ENCODE measurements at regions not wholly inside any gene's neighbourhood (a gene's known extent, or its start where the extent isn't known, plus 50 kb on each side); places are given as distances from the start of the nearest gene placed in this dataset.
A peak's percentile ranks its signal among the peaks of the same experiment; 100 is the strongest.

DNA sequence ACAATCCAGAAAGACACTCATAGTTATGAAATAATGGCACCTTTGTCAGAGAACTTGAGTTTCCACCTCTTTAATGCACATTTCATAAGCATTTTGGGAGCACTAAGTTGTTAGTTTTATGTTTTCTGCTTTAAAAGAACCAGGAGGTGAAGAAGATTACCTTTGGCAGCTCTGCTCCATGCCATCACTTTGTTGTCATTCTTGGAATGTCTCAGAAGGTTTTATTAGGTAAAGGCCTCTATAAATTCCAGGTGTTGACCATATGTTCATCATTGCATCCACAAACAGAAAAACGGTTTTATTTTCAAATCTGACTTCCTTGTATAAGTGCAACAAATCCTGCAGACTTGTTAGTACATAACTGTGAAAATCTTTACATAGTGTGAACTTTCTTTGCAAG lies 424.8 kb downstream of the MDFIC start:
- TF ChIP-seq OSR1 (CRISPR knock-in tag; IDR thresholded peaks at IDR 0.05) (no peak), CSDC2 (CRISPR knock-in tag; IDR thresholded peaks at IDR 0.05) (no peak), ZFP3 (CRISPR knock-in tag; IDR thresholded peaks at IDR 0.05) (no peak), TOX (CRISPR knock-in tag; IDR thresholded peaks at IDR 0.05; ENCODE audit: borderline replicate concordance) (no peak), RARB (CRISPR knock-in tag; IDR thresholded peaks at IDR 0.05) (no peak), ZNF565 (CRISPR knock-in tag; conservative IDR thresholded peaks at IDR 0.05; ENCODE audit: low read depth) (no peak), ZFP30 (CRISPR knock-in tag; IDR thresholded peaks at IDR 0.05) (no peak), ZNF70 (CRISPR knock-in tag; IDR thresholded peaks at IDR 0.05) (no peak)
- TF ChIP-seq, protein P1, sequence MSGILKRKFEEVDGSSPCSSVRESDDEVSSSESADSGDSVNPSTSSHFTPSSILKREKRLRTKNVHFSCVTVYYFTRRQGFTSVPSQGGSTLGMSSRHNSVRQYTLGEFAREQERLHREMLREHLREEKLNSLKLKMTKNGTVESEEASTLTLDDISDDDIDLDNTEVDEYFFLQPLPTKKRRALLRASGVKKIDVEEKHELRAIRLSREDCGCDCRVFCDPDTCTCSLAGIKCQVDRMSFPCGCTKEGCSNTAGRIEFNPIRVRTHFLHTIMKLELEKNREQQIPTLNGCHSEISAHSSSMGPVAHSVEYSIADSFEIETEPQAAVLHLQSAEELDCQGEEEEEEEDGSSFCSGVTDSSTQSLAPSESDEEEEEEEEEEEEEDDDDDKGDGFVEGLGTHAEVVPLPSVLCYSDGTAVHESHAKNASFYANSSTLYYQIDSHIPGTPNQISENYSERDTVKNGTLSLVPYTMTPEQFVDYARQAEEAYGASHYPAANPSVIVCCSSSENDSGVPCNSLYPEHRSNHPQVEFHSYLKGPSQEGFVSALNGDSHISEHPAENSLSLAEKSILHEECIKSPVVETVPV (CRISPR knock-in tag; IDR thresholded peaks at IDR 0.05) = no peak
- TF ChIP-seq, protein P2, sequence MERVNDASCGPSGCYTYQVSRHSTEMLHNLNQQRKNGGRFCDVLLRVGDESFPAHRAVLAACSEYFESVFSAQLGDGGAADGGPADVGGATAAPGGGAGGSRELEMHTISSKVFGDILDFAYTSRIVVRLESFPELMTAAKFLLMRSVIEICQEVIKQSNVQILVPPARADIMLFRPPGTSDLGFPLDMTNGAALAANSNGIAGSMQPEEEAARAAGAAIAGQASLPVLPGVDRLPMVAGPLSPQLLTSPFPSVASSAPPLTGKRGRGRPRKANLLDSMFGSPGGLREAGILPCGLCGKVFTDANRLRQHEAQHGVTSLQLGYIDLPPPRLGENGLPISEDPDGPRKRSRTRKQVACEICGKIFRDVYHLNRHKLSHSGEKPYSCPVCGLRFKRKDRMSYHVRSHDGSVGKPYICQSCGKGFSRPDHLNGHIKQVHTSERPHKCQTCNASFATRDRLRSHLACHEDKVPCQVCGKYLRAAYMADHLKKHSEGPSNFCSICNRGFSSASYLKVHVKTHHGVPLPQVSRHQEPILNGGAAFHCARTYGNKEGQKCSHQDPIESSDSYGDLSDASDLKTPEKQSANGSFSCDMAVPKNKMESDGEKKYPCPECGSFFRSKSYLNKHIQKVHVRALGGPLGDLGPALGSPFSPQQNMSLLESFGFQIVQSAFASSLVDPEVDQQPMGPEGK (CRISPR knock-in tag; IDR thresholded peaks at IDR 0.05; ENCODE audit: borderline replicate concordance) = no peak
- TF ChIP-seq, protein P3, sequence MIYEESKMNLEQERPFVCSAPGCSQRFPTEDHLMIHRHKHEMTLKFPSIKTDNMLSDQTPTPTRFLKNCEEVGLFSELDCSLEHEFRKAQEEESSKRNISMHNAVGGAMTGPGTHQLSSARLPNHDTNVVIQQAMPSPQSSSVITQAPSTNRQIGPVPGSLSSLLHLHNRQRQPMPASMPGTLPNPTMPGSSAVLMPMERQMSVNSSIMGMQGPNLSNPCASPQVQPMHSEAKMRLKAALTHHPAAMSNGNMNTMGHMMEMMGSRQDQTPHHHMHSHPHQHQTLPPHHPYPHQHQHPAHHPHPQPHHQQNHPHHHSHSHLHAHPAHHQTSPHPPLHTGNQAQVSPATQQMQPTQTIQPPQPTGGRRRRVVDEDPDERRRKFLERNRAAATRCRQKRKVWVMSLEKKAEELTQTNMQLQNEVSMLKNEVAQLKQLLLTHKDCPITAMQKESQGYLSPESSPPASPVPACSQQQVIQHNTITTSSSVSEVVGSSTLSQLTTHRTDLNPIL (CRISPR knock-in tag; IDR thresholded peaks at IDR 0.05; ENCODE audit: low read depth) = no peak
- ATAC-seq = peak; percentile 56; the same call in 2 of the 3 replicates

DNA sequence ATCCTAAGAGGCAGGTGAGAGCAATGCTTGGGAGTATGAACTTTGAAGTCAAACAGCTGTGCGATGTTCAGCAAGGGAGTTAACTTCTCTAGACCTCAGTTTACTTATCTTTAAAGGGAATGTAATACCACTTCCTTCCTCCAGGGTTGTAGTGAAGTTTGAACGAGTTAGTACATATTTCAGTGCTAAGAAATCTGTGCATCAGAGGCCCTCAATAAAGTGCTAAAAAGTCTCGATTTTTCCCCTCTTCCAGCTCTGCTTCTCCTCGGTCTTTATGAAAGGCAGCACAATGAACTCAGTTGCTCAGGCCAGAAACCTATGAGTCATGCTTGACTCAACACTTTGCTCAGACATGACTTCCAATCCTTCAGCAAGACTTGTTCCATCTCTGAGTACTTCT lies 418.9 kb downstream of the MDFIC start:
- peak; percentile 94 for ATAC-seq
- TF ChIP-seq, protein P4, sequence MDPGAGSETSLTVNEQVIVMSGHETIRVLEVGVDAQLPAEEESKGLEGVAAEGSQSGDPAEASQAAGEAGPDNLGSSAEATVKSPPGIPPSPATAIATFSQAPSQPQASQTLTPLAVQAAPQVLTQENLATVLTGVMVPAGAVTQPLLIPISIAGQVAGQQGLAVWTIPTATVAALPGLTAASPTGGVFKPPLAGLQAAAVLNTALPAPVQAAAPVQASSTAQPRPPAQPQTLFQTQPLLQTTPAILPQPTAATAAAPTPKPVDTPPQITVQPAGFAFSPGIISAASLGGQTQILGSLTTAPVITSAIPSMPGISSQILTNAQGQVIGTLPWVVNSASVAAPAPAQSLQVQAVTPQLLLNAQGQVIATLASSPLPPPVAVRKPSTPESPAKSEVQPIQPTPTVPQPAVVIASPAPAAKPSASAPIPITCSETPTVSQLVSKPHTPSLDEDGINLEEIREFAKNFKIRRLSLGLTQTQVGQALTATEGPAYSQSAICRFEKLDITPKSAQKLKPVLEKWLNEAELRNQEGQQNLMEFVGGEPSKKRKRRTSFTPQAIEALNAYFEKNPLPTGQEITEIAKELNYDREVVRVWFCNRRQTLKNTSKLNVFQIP (CRISPR knock-in tag; IDR thresholded peaks at IDR 0.05; ENCODE audit: borderline replicate concordance, low read depth) = no peak
- TF ChIP-seq TCF4 (CRISPR knock-in tag; IDR thresholded peaks at IDR 0.05; ENCODE audit: borderline replicate concordance) (no peak), TOX (CRISPR knock-in tag; IDR thresholded peaks at IDR 0.05; ENCODE audit: borderline replicate concordance) (0 out of 2 replicates have a peak, but pooled peaks have one; percentile 5)

DNA sequence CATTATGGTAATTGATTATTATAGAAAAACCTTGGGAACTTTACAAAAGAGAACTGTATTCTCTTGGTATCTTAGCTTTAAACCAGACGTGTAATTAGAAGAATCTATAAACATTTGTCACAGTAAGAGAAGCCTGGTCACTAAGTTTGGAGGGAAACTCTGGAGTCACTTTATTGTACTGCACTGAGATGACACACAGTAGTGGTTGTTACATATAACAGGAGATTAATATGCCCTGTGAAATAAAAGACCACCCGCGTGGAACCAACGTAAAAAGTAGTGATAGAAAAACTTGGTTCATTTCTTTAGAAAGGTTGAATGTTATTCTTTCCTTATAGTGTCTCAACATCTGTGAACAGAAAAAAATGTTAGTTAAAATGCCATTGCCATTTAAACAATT lies 416.1 kb downstream of the MDFIC start:
- ATAC-seq = no peak
- no peak for TF ChIP-seq ZFP3 (CRISPR knock-in tag; IDR thresholded peaks at IDR 0.05)
- no peak for TF ChIP-seq SNAI2 (CRISPR knock-in tag; IDR thresholded peaks at IDR 0.05)
- no peak for TF ChIP-seq BACH2 (CRISPR knock-in tag; IDR thresholded peaks at IDR 0.05; ENCODE audit: borderline replicate concordance)
- no peak for TF ChIP-seq OSR1 (CRISPR knock-in tag; IDR thresholded peaks at IDR 0.05)
- TF ChIP-seq CSDC2 (CRISPR knock-in tag; IDR thresholded peaks at IDR 0.05) = no peak
- TF ChIP-seq ESRRG (CRISPR knock-in tag; IDR thresholded peaks at IDR 0.05) = no peak
- no peak for TF ChIP-seq ZC3H10 (CRISPR knock-in tag; IDR thresholded peaks at IDR 0.05)
- no peak for TF ChIP-seq ZNF8 (CRISPR knock-in tag; IDR thresholded peaks at IDR 0.05)
- TF ChIP-seq, protein P4 (CRISPR knock-in tag; IDR thresholded peaks at IDR 0.05; ENCODE audit: borderline replicate concordance, low read depth) = no peak
- TF ChIP-seq ZFP30 (CRISPR knock-in tag; IDR thresholded peaks at IDR 0.05) = no peak
- no peak for TF ChIP-seq RARB (CRISPR knock-in tag; IDR thresholded peaks at IDR 0.05)
- no peak for TF ChIP-seq ZNF565 (CRISPR knock-in tag; conservative IDR thresholded peaks at IDR 0.05; ENCODE audit: low read depth)
- no peak for TF ChIP-seq ISL1 (CRISPR knock-in tag; IDR thresholded peaks at IDR 0.05)

DNA sequence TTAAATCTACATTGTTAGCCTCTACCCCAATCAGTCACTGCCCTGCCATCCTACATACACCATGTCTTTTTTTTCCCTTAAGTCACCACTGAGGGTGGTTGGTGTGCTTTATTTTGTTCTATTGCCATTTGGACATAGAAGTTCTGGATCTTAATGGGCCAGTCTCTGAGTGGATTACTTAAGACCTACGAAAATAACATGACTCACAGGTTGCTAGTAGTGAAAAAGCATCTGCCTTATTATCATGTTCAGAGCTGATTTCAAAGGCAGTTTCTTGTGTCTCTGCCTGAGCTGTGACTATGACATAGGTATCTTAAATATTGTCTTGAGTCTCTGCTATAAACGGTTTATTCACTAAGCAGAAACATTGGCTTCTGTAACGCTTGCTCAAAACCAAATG lies 410.8 kb downstream of the MDFIC start:
- ATAC-seq = no peak
- TF ChIP-seq TCF4 (CRISPR knock-in tag; IDR thresholded peaks at IDR 0.05; ENCODE audit: borderline replicate concordance) = no peak
- TF ChIP-seq, protein P4 (CRISPR knock-in tag; IDR thresholded peaks at IDR 0.05; ENCODE audit: borderline replicate concordance, low read depth) = no peak
- TF ChIP-seq SNAI2 (CRISPR knock-in tag; IDR thresholded peaks at IDR 0.05) = no peak
- no peak for TF ChIP-seq ZNF8 (CRISPR knock-in tag; IDR thresholded peaks at IDR 0.05)
- no peak for TF ChIP-seq ISL1 (CRISPR knock-in tag; IDR thresholded peaks at IDR 0.05)
- TF ChIP-seq ZC3H10 (CRISPR knock-in tag; IDR thresholded peaks at IDR 0.05) = no peak
- no peak for TF ChIP-seq OSR1 (CRISPR knock-in tag; IDR thresholded peaks at IDR 0.05)
- no peak for TF ChIP-seq ESRRG (CRISPR knock-in tag; IDR thresholded peaks at IDR 0.05)
- TF ChIP-seq ZNF565 (CRISPR knock-in tag; conservative IDR thresholded peaks at IDR 0.05; ENCODE audit: low read depth) = no peak
- TF ChIP-seq, protein P1 (CRISPR knock-in tag; IDR thresholded peaks at IDR 0.05) = no peak
- TF ChIP-seq, protein P5, sequence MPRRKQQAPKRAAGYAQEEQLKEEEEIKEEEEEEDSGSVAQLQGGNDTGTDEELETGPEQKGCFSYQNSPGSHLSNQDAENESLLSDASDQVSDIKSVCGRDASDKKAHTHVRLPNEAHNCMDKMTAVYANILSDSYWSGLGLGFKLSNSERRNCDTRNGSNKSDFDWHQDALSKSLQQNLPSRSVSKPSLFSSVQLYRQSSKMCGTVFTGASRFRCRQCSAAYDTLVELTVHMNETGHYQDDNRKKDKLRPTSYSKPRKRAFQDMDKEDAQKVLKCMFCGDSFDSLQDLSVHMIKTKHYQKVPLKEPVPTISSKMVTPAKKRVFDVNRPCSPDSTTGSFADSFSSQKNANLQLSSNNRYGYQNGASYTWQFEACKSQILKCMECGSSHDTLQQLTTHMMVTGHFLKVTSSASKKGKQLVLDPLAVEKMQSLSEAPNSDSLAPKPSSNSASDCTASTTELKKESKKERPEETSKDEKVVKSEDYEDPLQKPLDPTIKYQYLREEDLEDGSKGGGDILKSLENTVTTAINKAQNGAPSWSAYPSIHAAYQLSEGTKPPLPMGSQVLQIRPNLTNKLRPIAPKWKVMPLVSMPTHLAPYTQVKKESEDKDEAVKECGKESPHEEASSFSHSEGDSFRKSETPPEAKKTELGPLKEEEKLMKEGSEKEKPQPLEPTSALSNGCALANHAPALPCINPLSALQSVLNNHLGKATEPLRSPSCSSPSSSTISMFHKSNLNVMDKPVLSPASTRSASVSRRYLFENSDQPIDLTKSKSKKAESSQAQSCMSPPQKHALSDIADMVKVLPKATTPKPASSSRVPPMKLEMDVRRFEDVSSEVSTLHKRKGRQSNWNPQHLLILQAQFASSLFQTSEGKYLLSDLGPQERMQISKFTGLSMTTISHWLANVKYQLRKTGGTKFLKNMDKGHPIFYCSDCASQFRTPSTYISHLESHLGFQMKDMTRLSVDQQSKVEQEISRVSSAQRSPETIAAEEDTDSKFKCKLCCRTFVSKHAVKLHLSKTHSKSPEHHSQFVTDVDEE (CRISPR knock-in tag; IDR thresholded peaks at IDR 0.05) = no peak

Measured in SK-N-SH treated with all-trans-retinoic acid at 6 μM for 48 hours (cell line).